AG08395 (cell line): ENCODE measurements at regions not wholly inside any gene's neighbourhood (a gene's known extent, or its start where the extent isn't known, plus 50 kb on each side); places are given as distances from the start of the nearest gene placed in this dataset.

Experiments used
- DNase-seq: peaks from one replicate; pipeline ENCODE4 v3.0.0; 2012; ENCODE audit warnings: mixed read lengths, low spot score

DNA sequence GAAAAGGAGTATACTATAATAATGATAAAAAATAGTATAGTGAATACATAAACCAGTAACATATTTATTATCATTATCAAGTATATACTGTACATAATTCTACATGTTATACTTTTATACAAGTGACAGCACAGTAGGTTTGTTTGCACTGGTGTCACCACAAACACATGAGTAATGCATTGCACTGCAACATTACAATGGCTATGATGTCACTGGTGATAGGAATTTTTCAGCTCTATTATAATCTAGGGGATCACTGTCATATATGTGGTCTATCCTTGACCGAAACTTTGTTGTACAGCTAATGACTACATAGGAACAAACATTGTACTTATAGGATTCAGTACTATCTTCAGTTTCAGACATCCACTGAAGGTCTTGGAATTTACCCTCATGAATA, 165.8 kb upstream of the SYT1 start:
- no peak for DNase-seq

DNA sequence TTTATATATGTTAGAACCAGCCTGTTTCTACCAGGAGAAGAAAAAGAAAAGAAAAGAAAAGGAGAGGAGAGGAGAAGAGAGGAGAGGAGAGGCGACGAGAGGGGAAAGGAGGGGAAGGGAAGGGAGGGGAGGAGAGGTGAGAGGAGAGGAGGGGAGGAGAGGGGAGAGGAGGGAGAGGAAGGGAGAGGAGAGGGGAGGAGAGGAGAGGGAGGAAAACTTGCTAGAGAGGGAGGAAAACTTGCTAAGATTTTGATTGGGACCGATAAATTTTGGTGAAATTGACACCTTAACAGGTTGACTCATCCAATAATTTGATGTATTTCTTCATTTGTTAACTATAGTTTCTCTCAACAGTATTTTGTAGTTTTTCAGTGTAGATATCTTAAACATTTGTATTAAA, 164.0 kb upstream of the SYT1 start:
- DNase-seq, result no peak

DNA sequence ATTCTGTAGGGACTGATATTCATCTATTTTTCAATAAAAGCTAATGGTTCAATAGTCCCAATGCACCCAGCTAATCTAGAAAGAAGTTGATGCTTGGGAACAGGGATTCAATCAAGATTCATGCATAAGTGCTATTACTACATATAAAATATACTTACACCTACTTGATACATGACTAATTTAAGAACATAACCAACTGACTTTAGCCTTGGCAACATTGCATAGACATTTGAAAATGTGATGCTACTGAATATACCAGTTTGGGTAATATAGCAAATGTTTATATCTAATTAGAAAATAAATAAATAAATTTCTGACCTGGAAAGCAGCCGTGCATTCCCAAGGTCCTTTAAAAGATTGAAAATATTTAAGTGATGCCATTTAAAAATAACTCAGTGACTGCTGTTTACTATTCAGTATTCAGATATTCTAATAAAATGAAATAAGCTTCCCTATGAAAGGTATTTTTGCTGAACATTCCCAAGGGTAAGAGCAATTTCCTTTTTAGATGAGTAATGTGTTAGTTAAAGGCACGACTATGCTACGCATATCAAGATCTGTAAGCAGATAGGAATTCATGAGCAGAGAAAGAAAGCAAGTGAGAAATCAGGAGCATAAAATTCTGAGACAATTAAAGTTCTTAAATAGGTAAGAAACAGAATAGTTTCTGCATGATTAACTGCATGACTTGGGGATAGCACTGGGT, 160.6 kb upstream of the SYT1 start:
- DNase-seq, result peak; percentile 55

DNA sequence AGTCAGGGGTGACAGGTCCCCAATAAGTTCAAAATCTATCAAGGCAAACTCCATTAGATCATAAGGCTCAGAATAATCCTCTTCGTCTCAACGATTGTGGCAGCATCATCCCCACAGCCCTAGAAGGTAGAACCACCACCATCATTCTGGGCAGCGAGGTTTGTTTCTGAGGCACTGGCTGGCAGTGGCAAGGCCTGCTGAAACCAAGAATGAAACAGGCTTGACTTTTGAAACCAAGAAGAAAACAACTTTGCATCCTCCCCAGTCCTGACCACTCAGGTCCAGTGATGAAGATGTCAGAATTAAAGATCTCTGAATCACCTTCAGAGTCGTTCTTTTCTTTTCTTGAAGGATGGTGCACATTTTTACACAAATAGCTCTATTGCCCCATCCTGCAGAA, 152.6 kb upstream of the SYT1 start:
- DNase-seq, result no peak

DNA sequence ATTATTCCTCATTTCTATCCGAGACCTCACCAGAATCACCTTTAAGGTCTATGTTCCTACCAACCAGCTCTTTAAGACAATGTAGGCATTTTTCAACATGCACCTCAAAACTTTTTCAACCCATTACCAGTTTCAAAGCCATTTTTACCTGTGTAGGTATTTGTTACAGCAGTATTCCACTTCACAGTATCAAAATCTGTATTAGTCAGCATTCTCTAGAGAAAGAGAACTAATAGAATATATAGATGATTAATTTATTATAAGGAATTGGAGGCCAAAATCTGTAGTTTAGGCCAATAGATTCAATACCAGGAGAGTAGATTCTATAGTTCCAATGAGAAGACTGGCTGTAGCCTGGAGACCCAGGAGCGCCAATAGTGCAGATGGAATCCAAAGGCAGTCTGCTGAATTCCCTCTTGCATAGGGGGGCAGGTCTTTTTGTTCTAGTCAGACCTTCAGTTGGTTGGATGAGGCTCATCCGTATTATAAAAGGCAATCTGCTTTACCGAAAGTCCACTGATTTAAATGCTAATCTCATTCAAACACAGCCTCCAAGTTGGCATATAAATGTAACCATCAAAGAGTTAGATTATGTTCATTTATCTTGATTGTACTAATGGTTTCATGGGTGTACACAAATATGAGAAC, 151.6 kb upstream of the SYT1 start:
- DNase-seq, result no peak

DNA sequence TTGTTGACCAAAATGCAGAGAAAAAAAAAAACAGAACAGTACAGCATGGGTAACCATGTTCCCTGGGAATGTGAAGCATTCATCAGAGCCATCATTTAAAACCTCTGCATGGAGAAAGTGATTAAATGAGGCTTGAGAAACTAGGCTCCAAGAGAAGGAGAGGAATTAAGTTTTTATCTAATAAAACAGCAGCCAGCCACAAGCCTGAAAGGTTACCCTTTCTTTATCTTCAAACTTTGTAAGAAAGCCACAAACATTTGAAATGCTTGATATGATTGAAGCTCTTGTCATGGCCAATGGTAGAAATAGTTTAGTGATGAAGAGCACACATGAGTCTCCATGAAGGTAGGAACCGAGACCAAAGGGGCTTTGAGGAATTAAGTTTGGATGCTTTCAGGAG, 144.9 kb upstream of the SYT1 start:
- no peak for DNase-seq

- no peak for DNase-seq
Observed at GRCh38 chr12:78721906-78722305, 142.7 kb upstream of the SYT1 start.

DNA sequence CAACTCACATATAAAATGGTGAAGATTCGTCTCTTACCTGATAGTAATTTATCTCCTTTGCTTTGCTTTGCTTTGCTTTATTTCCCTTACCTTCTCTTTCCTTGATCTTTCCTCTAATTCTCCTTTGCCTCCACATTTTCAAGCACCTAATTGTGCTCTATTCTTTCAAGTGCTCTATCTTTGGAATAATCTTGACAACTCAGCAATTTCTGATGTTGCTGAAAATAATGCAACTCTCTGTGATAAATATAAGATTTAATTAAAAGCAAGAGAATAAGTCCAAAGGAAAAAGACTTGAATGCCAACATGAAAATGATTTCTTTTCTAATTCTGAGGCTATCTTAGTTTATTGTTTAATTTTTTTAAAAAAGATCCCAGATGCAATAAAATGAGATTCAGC, 139.5 kb upstream of the SYT1 start:
- no peak for DNase-seq

GRCh38 chr12:78725951-78726580, 138.5 kb upstream of the SYT1 start:
- DNase-seq, result no peak

GRCh38 chr12:78726854-78727253, 137.7 kb upstream of the SYT1 start:
- no peak for DNase-seq

- DNase-seq, result no peak
Observed at GRCh38 chr12:78732481-78732880, 132.1 kb upstream of the SYT1 start.

DNA sequence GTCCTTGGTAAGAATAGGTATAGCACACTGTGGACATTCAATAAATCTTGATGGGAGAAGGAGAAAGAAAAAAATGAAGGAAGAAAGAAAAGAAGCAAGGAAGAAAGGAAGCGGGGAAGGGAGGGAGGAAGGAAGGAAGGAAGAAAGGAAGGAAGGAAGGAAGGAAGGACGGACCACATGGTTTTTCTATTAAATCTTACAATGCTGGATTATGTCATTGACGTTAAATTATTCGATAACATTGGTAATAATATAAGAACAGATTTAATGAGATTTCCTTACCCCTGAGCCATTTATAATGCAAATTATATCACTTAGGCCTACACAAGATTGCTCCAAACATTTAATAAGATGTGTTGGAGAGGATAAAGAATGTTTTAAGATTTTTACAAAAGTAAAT, 124.9 kb upstream of the SYT1 start:
- no peak for DNase-seq

DNA sequence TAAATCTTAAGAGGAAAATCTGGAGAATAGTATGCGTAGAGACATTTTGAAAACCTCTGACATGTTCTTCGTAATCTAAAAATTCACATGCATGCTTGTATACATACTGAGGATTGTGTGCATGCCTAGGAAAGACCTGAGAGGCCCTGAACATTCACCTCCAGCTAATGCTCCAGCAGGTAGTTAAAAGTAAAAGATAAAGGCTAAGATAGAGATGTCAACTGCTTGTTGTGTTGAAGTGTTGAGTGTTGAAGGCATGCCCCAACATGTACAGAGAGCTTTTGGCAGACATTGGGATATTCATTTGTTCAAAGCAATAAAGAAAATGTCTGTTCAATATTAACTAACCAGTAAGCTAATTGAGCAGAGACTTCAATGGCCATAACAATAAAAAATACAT, 118.6 kb upstream of the SYT1 start:
- DNase-seq, result no peak

GRCh38 chr12:78753058-78753457, 111.5 kb upstream of the SYT1 start:
- DNase-seq, result no peak

DNA sequence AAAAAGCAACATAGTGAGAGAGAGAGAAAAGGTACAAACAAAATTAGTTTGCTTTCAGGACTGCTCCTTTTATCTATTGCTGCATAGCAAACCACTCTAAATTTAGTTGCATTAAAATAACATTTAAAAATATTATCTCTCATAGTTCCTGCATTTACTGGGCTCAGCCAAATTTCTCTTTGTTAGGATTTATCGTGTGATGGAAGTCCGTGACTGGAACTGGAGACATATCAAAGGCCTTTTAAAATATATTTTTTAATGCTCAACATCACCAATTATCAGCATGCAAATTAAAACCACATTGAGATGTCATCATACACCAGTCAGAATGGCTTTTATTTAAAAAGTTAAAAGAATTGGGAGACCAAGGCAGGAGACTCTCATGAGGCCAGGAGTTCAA, 107.6 kb upstream of the SYT1 start:
- no peak for DNase-seq

DNA sequence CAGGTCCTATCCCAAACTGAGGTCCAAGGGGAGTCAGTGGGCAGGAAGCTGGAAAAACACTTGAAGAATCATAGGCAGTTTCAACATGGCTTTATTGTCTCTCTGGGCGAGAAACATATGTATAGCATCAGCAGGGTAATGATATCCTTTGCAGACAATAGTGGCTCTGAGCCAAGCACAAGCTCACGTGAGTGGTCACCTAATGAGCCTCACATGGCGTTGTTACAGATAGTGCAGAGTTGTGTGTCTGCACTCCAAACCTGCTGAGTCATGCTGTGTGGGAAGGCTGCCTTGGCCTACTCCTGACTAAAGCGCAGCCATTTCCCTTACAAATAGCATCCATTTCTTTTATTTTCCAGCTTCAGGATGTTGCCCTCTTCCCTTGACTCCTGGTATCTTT, 105.2 kb upstream of the SYT1 start:
- peak; percentile 2 for DNase-seq

DNA sequence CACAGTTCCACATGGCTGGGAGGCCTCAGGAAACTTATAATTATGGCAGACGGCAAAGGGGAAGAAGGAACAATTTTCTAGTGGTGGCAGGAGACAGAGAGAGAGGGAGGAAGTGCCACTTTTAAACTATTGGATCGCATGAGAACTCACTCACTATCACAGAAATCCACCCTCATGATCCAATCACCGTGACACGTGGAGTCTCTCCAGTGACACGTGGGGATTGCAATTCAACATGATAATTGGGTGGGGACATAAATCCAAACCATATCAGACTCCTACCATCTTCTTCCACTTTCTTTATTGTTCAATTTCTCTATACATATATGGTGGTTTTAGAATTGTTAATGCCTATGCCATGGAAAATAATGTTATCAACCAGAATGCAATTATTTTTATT, 103.7 kb upstream of the SYT1 start:
- DNase-seq, result no peak

DNA sequence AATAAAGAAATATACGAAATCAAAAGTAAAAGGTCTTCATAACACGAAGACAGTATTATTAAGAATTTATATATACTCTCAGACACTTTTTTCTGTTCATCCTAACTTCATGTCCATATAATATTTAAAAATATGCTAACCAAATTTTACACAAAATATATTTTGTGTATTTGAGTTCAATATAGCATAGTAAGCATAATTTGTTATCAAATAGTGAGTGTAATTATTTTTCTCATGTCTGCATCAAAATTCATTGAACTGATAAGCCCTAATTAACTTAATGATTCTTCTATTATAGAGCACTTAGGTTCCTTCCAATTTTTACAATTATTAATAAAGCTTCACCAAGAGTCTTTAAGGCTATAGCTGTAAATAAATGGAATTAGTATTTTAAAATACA, 99.7 kb upstream of the SYT1 start:
- DNase-seq, result no peak

GRCh38 chr12:78767264-78767981, 97.2 kb upstream of the SYT1 start:
- DNase-seq, result no peak

- no peak for DNase-seq
Observed at GRCh38 chr12:78778339-78778738, 86.2 kb upstream of the SYT1 start.

DNA sequence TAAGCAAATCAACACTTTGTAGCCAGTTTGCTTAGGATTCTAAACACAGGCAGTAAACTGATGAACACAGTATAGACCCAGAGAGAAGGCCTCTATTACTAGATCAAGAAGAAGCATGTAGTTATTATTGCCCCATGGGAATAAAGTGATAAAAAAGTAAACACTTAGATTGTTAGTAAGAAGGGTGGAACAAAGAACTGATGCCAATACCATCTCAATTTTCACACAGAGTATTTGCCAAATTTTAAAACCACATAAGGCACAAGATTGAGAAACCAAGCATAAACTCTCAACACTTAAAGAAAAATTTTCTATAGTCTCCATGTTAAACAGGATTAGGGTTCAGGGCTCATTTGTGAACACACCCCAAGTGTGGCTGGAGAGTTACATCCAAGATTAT, 77.0 kb upstream of the SYT1 start:
- no peak for DNase-seq

DNA sequence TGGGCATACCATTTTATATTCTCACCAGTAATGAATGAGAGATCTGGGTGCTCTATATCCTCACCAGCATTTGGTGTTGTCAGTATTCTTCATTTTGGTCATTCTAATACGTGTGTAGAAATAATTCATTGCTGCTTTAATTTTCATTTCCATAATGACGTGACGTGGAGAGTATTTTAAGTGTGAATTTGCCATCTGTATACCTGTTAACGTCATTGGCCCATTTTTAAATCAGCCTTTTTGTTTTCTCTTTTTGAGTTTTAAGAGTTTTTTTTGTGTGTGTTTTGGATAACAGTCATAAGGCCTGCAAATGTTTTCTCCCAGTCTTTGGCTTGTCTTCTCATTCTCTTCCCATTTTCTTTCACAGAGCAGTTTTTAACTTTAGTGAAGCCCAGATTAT, 74.4 kb upstream of the SYT1 start:
- no peak for DNase-seq

DNA sequence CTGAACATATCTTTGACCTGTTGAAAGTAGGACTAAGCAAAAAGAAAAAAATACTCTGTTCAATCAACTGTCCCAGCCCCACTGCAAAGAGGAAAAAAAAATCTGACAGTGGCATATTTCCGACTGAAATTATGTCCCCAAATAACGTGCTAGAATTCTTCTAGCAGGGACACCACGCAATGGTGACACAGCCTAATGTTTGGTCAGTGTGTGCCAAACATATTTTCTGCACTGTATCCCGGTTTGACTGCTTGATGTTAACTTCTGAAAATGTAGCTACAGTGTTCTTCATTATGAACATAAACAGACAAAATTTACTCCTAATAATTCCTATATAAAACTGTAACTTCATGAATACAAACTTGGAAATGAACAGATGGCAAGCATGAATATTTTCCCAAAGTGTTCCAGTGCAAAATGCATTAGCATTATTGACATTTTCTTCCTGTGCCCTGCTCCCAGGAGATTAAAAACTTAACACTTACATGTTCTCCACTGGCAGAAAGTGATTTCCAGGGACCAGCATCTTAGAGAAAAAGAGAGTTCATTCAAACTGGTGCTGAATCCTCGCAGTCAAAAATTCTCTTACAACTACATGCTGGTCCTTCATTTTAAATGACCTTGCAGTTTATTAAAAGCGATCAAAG, 72.4 kb upstream of the SYT1 start:
- DNase-seq, result no peak
